ENCODE measurements at regions not wholly inside any gene's neighbourhood (a gene's known extent, or its start where the extent isn't known, plus 50 kb on each side); places are given as distances from the start of the nearest gene placed in this dataset.

DNA sequence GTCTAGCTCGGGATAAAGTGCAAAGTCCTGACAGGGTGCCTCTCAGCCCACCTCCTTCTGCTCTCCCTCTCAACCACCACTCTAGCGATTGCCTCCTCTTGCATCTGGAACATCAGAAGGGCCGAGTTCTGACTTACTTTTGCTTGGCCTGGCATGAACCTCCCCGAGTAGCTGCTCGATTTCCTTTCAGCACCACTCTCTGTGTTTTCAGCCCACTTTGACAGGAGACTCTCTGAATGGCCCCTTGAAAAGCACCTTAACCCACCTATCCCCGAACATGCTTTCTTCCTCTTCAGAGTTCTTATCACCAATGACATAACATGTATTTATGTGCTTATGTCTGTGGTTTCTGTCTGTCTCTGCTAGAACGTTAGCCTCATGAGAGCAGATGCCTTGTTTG lies 225.8 kb upstream of the RUNX1 start:
- no peak for DNase-seq

DNA sequence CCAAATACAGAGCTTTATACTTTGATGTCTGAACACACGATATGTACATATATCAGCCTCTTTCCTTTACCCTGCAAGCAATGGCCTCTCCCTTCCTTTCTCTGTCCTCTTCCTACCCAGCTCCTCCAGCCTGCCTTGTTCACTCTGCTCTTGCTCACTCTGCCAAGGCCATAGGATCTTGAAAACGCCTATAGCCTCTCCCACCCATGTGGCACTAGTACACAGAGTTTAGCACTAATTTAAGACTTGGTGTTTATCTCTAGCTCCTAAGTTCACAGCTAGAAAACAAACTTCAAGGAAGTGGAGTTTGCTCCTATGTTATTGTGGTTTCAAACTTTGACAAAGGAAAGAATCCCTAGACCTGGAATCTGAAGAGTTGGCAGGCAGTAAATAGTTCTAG lies 225.0 kb upstream of the RUNX1 start:
- no peak for DNase-seq

DNA sequence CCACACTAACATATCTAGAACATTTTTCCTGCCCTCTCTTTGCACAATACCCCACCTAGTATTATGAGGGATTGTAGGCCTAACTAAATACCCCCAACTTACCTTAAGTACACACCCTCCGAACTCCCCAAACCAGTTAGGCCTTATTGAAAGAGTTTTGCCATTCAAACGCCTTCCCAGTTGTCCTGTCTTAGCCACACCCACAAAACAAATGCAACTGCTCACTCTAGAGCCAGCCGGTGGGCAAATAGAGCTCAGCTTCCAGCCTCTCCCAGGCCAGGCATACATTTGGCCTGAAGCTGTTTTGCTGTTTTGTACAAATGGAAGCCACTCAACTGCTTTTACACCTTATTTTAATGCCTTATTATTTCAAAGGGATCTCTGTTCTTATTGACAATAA lies 224.2 kb upstream of the RUNX1 start:
- DNase-seq: peak; percentile 31 to 72

DNA sequence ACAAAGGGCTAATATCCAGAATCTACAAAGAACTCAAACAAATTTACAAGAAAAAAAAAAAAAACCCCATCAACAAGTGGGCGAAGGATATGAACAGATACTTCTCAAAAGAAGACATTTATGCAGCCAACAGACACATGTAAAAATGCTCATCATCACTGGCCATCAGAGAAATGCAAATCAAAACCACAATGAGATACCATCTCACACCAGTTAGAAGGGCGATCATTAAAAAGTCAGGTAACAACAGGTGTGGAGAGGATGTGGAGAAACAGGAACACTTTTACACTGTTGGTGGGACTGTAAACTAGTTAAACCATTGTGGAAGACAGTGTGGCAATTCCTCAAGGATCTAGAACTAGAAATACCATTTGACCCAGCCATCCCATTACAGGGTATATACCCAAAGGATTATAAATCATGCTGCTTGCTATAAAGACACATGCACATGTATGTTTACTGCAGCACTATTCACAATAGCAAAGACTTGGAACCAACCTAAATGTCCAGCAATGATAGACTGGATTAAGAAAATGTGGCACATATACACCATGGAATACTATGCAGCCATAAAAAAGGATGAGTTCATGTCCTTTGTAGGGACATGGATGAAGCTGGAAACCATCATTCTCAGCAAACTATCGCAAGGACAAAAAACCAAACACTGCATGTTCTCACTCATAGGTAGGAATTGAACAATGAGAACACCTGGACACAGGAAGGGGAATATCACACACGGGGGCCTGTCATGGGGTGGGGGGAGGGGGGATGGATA lies 222.4 kb upstream of the RUNX1 start:
- DNase-seq: peak; percentile 24 to 40

DNA sequence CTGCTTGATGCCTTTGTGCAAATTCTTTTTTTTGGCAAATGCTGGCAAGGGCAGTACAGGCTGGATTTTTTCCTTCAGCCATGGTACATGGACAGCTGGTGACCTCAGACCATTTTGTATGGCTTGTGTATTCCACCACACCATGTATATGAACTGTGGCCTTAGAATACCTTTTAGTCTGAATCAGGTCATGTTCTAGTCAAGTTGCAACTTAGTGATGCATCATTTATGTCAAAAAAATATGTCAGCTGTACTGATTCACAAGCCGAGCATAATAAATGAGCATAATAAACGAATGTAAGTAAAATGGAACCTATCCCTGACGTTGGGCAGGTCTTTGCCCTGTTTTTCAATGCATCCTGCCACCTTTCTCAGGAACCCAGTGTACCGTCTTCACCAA lies 219.7 kb upstream of the RUNX1 start:
- DNase-seq: no peak

DNA sequence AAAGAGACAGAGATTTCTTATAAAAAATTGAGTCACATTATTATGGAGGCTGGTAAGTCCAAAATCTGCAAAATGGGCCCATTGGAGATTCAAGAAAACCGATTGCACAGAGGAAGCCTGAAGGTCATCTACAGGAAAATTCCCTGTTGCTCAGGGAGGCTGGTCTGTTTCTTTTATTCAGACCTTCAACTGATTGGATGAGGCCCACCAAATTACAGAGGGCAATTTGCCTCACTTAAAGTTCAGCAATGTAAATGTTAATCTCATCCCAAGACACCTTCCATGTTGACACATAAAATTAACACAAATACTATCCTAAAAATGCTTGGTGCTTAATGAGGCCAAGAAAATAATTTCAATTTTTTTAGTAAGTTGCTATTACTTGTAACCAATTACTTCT lies 219.2 kb upstream of the RUNX1 start:
- DNase-seq: no peak

DNA sequence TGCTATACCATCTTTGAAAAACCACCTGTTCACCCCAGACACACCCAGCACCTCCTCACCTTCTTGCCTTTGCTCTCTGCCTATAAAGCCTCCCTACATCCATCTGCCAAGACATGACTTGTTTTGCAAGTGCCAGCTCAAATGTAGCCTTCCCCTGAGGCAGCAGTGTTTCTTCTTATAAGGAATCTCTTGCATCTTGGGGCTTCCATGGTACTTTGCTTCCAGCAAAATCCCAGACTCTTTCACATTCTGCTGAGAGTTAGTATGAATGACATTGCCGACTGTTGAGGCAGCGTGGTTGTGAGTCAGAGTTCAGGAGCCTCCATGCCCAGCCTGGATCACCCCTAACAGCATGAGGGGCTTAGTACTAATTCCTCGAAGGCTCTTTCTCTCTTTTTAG lies 217.4 kb upstream of the RUNX1 start:
- DNase-seq: no peak

DNA sequence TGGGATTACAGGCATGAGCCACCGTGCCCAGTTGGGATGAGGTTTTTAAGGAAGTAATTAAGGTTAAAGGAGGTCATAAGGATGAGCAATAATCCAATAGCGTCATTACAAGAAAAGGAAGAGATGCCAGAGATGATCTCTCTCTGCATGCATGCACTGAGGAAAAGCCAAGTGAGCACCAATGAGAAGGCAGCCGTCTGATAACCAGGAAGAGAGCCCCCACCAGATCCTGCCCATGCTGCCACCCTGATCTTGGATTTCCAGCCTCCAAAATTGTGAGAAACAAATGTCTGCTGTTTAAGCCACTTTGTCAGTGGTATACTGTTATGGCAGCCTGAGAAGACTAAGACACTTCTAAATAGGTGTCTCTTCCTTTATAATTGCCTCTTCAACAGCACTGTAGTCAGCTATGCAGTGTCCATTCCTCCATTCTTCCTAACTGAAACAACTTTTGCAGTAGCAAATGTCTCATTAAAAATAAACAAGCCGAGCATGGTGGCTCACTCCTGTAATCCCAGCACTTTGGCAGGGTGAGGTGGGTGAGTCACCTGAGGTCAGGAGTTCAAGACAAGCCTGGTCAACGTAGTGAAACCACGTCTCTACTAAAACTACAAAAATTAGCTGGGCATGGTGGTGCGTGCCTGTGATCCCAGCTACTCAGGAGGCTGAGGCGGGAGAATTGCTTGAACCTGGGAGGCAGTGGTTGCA lies 216.2 kb upstream of the RUNX1 start:
- no peak for DNase-seq

DNA sequence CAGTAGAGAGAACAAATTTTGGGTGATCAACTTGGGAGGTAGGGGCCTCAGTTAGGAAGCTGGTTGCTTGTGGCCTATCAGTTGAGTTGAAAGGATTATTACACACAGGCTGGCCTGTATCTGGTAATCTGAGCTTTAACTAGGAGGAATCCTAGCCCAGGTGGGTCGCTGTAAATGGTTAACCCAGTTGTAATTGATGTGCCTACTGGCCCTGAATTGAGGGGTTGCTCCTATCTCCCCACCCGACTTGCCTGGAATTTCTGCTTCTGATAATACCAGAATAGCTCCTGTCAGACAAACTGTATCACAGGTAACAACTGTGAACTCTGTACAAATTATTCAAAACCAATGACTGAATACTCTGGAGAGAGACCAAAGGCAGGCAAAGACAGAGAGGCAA lies 210.4 kb upstream of the RUNX1 start:
- DNase-seq: no peak

DNA sequence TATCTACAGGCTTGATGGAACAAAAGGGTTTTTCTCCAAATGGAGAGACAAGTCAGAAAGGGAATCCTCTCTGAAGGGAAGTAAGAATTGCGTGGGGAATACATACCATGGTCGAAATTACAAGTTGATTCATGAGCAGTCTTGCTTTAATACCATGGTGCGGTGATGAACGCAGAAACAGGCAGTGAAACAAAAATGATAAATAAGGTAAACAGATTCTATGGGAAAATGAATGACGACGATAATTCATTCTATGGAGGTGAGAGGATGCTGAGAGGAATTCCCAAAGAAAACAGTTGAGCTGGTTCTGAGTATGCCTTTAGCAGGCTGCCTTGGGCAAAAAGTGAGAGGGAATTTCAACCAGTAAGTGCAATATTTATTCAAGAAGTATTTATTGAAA lies 209.4 kb upstream of the RUNX1 start:
- no peak for DNase-seq

DNA sequence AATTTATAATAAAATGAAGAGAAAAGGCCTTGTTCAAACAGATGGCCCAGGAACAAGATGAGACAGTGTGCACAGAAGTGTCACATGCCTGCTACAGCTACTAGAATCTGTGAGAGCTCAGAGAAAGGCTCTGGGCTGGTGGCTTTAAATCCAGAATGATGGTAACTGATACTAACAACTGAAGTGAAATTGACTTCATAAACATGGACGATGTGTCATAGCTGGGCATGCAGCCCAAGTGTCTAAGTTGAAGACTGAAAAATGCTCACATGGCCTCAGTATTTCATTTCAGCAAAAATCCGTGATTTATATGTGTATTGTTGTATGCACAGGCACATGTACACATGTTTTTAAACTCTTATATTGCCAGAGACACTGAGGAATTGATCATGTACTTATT lies 208.3 kb upstream of the RUNX1 start:
- DNase-seq: no peak

DNA sequence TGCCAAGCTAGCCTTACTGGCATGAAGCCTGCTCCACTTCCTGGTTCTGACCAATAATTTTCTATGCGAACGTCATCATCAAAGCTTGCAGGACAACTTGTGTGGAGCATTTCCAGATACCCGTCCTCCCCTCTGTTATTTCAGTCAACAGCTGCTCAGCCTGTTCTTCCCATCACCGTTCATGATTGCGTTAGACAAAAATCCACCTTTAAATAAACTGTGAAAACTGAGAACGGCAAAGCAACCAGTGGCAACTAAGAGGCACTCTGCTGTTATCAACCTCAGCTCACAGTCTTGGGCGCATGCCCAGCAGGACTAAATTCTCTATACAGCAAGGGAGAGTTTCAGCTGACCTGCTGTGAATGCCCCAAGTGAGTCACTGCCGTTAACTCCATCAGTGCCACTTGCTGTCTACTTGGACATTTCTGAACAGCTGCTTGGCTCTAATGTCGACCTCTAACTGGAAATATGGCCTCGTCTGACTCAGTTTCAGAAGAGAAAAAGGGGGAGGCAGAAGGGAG lies 207.4 kb upstream of the RUNX1 start:
- no peak for DNase-seq

DNA sequence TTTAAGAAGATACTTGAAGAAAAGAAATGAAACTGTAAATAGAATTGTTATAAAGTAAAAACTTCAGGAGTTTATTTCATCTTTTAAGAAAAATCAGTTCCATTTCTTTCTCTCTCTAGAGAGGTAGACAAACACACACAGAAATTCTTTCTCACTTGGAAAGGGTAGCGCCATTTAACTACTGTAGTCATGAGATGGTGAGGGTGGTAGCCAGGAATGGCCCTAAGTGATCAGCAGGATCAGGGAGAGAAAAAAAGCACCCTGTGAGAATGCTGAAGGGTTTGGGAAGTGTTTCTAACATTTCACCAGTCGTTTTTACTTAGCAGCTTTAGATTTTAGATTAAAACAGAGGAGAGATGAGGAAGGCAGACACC lies 205.7 kb upstream of the RUNX1 start:
- DNase-seq: no peak

DNA sequence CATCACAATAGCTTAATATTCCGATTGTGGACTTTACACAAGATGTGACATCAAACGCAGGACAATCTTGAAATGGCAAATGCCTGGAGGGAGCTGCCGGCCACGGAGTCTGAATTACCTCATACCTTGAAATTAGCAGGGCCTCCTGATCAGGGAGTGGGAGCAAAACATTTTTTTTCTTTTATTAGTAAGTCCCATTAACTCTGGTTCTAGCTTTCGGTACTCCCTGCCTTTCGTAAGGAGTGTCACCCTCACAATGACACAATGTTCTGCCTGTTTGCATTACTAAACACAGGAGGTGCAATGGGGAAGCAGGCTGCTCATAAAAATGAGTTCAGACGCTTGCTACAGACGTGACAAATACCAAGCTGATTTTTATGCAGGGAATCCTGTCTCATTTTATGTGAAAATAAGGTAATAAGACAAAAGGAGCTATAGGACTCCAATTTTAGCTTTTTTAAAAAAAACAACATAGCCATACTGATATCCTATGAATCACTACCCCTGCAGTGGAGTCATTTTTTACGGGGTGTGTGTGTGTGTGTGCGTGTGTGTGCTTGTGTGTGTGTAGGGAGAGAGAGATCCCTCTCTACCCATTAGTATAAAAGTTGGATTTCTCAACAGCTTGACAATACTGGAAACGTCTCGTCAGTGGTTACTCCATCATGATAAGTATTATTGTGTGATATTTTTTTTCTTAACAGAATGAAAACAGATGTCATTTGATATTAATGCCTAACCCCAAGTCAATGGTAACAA lies 205.1 kb upstream of the RUNX1 start:
- no peak for DNase-seq

DNA sequence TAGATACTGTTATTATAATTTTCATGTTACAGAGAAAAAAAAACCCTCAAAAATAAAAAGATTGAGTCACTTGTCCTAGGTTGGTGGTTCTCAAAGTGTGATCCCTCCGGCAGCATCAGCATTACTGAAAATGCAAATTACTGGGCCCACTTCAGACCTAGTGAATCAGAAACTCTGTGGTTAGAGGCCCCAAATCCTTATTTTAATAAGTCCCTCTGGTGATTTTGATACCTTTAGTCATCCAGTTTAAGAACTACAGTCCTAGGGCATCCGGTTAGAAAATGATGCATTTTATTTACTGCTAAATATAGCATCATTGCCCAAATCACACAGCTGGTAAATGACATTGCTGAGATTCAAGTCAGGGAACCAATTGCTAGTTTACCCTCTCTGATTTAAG lies 203.7 kb upstream of the RUNX1 start:
- no peak for DNase-seq

DNA sequence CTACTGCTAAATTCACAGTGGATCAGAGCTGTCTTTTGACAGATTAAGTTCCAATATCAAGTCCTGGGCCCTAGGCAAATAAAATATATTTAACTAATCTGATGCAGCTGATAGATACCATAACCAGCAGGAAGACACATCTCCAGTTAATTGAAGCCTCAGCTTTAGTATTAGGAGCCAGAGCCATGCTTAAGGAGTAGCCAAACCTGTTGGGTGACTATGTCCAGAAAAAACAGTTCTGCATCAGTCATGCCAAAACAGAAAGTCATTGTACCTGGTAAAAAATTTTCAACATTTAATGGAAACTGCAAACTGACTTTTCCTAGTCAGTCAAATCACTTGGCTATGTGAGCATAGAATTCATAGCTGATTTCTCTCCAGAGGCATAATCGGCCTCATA lies 200.5 kb upstream of the RUNX1 start:
- peak; percentile 77 to 82 for DNase-seq

DNA sequence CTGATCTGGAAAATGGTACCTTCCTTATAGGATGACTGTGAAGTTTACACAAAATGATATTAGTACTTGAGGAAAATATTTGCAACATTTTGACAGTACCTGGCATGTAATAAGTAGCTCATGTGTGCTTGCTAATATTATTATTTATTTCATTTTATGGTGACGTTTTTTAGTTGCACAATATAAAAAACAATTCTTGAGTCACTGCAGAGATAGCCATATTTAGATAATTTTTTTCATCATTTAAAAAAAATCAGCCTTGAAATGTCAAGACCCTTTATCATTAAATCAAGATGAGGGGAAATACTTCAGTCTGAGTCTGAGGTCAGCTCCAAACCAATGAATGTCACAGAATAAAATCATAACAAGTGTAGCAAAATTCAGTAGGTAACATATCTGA lies 196.8 kb upstream of the RUNX1 start:
- DNase-seq: no peak

DNA sequence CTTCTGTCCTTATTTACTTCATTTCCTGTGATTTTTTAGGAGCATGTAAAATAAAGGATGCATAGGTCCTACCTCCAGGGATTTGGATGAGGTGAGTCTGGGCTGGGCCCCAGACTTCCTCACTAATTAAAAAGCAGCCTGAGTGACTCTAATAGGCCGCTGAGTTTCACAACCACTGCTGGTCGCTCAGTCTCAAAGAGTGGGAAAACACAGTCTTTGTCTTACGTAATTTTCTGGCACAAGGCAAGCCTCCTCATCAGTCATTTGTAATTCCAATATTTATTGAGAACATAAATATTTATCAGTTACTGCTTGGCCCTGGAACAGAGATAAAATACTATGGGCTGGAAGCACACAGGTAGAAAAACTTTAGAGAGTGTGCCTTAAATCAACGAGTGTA lies 195.4 kb upstream of the RUNX1 start:
- DNase-seq: no peak

DNA sequence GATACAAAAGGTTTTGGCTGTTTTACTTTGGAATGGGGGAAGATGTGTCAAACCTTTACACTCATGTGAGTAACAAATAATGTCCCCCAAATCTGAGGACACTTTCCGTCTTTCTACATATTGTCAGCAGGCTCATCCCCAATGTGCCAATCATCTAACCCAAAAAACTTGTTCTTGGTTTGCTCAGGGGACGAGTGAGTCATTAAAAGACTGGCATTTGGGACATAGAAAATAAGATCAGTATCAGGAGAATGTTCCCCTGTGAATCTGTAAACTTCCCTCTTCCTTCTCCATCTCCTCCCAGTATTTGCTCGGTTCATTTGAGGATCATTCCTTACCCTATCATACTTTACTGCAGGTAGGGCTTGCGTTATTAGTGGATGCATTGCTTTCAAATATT lies 194.1 kb upstream of the RUNX1 start:
- no peak for DNase-seq

DNA sequence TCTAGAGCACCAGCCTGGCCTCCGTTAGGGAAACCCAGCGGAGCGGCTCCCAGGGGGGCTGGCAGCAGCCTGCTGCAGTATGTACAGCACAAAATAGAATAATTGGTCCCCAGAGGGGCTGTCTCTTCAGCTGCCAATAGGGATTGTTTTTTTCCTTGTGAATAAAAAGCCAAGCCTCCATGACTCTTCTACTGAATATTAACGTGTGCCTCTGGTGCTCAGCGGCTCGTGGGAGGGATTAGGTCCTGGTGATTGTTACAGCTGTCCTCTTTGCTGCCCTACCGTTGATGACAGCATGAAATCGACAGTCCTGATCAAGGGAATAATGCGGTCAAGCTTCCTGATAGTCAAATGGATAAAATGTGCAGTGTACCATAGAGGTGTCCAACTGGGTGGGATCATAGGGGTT lies 190.7 kb upstream of the RUNX1 start:
- DNase-seq: peak; percentile 56 to 88

DNA sequence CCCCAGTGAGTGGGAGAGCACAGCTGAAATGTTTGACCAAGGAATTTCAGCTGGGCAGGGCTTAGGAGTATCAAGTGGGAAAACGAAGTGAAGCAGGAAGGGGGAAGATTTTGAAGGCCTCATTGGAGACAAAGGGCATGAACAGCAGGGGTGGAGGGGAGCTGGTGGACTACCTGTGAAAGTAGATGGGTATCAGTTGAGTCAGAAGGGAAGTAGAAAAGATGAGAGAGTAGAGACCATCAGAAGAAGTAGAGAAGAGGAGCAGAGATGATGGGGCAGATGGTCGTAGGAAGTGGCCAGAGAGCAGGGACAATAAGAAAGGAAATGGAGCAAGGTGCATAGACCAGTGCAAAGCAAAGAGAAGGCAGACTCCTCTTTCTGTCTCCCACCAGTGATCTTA lies 189.0 kb upstream of the RUNX1 start:
- DNase-seq: no peak

DNA sequence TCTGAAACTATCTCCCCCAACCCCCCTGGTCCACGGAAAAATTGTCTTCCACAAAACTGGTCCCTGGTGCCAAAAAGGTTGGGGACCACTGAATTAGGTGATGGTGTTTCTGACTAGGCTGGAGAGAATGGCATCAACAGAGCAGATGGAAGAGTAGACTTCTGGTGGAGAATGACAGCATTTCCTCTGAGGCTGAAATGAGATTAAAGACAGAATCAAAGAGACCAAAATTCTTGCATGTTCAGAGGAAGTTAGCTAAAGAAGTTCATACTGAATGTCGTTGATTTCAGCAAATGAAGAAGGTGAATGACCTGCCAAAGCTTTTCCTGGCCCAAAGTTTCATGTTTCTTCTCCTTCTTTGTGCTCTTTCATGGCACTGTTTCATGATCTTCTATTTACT lies 188.2 kb upstream of the RUNX1 start:
- DNase-seq: no peak

DNA sequence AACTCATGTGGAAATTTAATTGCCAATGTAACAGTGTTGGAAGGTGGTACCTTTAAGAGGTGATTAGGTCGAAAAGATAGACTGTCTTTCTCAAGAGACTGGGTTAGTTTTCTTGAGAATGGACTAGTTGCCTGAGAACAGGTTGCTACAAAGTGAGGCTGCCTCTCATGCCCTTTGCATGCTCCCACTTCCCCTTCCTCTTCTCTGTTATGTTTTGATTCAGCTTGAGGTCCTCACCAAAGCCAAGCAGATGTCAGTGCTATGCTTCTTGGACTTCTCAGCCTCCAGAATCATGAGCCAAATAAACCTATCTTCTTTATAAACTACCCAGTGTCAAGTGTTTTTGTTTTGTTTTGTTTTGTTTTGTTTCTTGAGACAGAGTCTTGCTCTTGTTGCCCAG lies 187.0 kb upstream of the RUNX1 start:
- no peak for DNase-seq

DNA sequence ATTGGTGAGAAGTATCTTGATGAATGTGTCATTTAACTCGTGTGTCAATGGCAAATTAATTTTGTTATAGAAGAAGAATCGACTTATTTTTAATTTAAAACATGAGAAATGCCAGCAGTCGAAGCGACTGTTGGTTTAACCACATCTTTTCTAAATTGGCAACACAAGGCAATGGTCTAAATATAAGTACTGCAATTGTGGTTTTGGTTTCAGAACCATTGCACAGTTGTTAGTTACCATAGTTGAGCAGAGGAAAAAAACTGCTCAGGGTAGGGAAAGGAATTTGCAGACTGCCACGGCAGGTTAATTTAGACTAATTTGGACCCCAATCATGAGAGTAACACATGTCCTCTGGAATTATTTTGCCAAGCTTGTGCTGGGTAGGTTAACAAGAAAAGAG lies 185.6 kb upstream of the RUNX1 start:
- no peak for DNase-seq

Data from NCI-H526 (cell line).